Stimulated activated naive CD8-positive, alpha-beta T cell treated with anti-CD3 and anti-CD28 coated beads, Interleukin-15, amount 100 ng/mL, for 72 hours (primary cell): ENCODE measurements at regions not wholly inside any gene's neighbourhood (a gene's known extent, or its start where the extent isn't known, plus 50 kb on each side); places are given as distances from the start of the nearest gene placed in this dataset.

Source experiments
- ATAC-seq: fragments of 150-1000 bp; cut with Tn5 transposase; 2 replicates; pipeline ENCODE4 v1.10.0; 2021; ENCODE audit warnings: mild to moderate bottlenecking, moderate library complexity
- DNase-seq, 2 donors: peaks; one replicate each; pipeline ENCODE4 v3.0.0; 2021 to 2022
- H3K27ac Mint-ChIP-seq, 2 donors: one replicate each; pipeline ENCODE4 v1.8.0; 2022; ENCODE audit warnings: mild to moderate bottlenecking in 2 of 2, mixed read lengths in 2 of 2, moderate library complexity in 2 of 2
- H3K27me3 Mint-ChIP-seq: one replicate; pipeline ENCODE4 v1.8.0; 2022; ENCODE audit warnings: mixed read lengths
- H3K4me1 Mint-ChIP-seq: one replicate; pipeline ENCODE4 v1.8.0; 2022; ENCODE audit warnings: mild to moderate bottlenecking, mixed read lengths
- H3K4me3 Mint-ChIP-seq, 2 donors: one replicate each; pipeline ENCODE4 v1.8.0; 2022; ENCODE audit warnings: mild to moderate bottlenecking in 2 of 2, mixed read lengths in 2 of 2, moderate library complexity in 1 of 2
- H3K9me3 Mint-ChIP-seq, 2 donors: one replicate each; pipeline ENCODE4 v1.8.0; 2022; ENCODE audit warnings: mixed read lengths in 2 of 2

GRCh38 chr2:19846567-19846966, 55.2 kb downstream of the TTC32 start:
- Mint-ChIP-seq H3K27ac (no peak overlapping the region), H3K9me3 (no peaks in the 10 kb centered on the region)

GRCh38 chr2:19846030-19846429, 55.8 kb downstream of the TTC32 start:
- DNase-seq (no peak), ATAC-seq (no peak)
- Mint-ChIP-seq H3K27me3 (peaks cover 28% of the 10 kb centered on the region), H3K27ac (no peak overlapping the region), H3K9me3 (no peaks in the 10 kb centered on the region), H3K4me3 (no peak overlapping the region), H3K4me1 (no peaks in the 10 kb centered on the region)

More at GRCh38 chr2:19846567-19846966, 55.2 kb downstream of the TTC32 start:
- ATAC-seq (no peak), DNase-seq (no peak)
- Mint-ChIP-seq H3K4me3 (no peak overlapping the region), H3K27me3 (peaks cover 23% of the 10 kb centered on the region), H3K4me1 (no peaks in the 10 kb centered on the region)

- Mint-ChIP-seq H3K4me3 (no peak overlapping the region), H3K27me3 (peaks cover 29% of the 10 kb centered on the region), H3K4me1 (no peaks in the 10 kb centered on the region), H3K9me3 (no peaks in the 10 kb centered on the region), H3K27ac (no peak overlapping the region)
- no peak for ATAC-seq
- no peak for DNase-seq
Measured at GRCh38 chr2:19845323-19845920, 56.4 kb downstream of the TTC32 start.

- peaks cover 33% of the 10 kb centered on the region for H3K27me3 Mint-ChIP-seq
- H3K9me3 Mint-ChIP-seq, result peaks cover under 1 to 2% of the 10 kb centered on the region in 2 donors
Measured at GRCh38 chr2:19844750-19845149, 57.0 kb downstream of the TTC32 start.

GRCh38 chr2:19843992-19844515, 57.7 kb downstream of the TTC32 start:
- Mint-ChIP-seq H3K27ac (no peak overlapping the region), H3K9me3 (peaks cover 6 to 9% of the 10 kb centered on the region in 2 donors), H3K4me3 (no peak overlapping the region), H3K4me1 (peaks cover 11% of the 10 kb centered on the region), H3K27me3 (peaks cover 40% of the 10 kb centered on the region)
- ATAC-seq, result no peak
- DNase-seq, result no peak

More at GRCh38 chr2:19844750-19845149, 57.0 kb downstream of the TTC32 start:
- peaks cover 4% of the 10 kb centered on the region for H3K4me1 Mint-ChIP-seq
- H3K4me3 Mint-ChIP-seq, result no peak overlapping the region
- H3K27ac Mint-ChIP-seq, result peak overlapping the region in 1 of 2 donors; percentile 70
- no peak for ATAC-seq
- DNase-seq, result no peak

- ATAC-seq, result no peak
- peaks cover 60% of the 10 kb centered on the region for H3K27me3 Mint-ChIP-seq
Measured at GRCh38 chr2:19841918-19842693, 59.7 kb downstream of the TTC32 start.

GRCh38 chr2:19839438-19839837, 62.3 kb downstream of the TTC32 start:
- Mint-ChIP-seq H3K27ac (no peak overlapping the region), H3K9me3 (peaks cover 9 to 14% of the 10 kb centered on the region in 2 donors), H3K4me1 (peaks cover 12% of the 10 kb centered on the region), H3K4me3 (peak overlapping the region in 1 of 2 donors; percentile 27), H3K27me3 (peaks cover 62% of the 10 kb centered on the region)
- DNase-seq, result no peak
- ATAC-seq, result peak; percentile 67

More at GRCh38 chr2:19841918-19842693, 59.7 kb downstream of the TTC32 start:
- peak overlapping the region in 1 of 2 donors; percentile 89 for H3K27ac Mint-ChIP-seq
- no peak overlapping the region for H3K4me3 Mint-ChIP-seq
- no peak for DNase-seq
- peaks cover 12% of the 10 kb centered on the region for H3K4me1 Mint-ChIP-seq
- peaks cover 9 to 14% of the 10 kb centered on the region in 2 donors for H3K9me3 Mint-ChIP-seq

GRCh38 chr2:19838616-19839015, 63.2 kb downstream of the TTC32 start:
- Mint-ChIP-seq H3K27me3 (peaks cover 56% of the 10 kb centered on the region), H3K4me3 (no peak overlapping the region), H3K4me1 (peaks cover 12% of the 10 kb centered on the region), H3K27ac (no peak overlapping the region), H3K9me3 (peaks cover 9 to 14% of the 10 kb centered on the region in 2 donors)
- no peak for ATAC-seq
- no peak for DNase-seq

GRCh38 chr2:19837235-19837766, 64.5 kb downstream of the TTC32 start:
- H3K4me1 Mint-ChIP-seq, result peaks cover 12% of the 10 kb centered on the region
- no peak for DNase-seq
- H3K27me3 Mint-ChIP-seq, result peaks cover 55% of the 10 kb centered on the region
- peaks cover 9 to 14% of the 10 kb centered on the region in 2 donors for H3K9me3 Mint-ChIP-seq
- ATAC-seq, result no peak
- no peak overlapping the region for H3K4me3 Mint-ChIP-seq
- no peak overlapping the region for H3K27ac Mint-ChIP-seq

- DNase-seq, result no peak
- H3K4me1 Mint-ChIP-seq, result peaks cover 12% of the 10 kb centered on the region
- peak; percentile 5 for ATAC-seq
Measured at GRCh38 chr2:19835781-19836281, 66.0 kb downstream of the TTC32 start.

GRCh38 chr2:19833978-19834377, 67.8 kb downstream of the TTC32 start:
- Mint-ChIP-seq H3K9me3 (peaks cover 3 to 4% of the 10 kb centered on the region in 2 donors), H3K27ac (no peak overlapping the region)

More at GRCh38 chr2:19835781-19836281, 66.0 kb downstream of the TTC32 start:
- no peak overlapping the region for H3K27ac Mint-ChIP-seq
- H3K27me3 Mint-ChIP-seq, result peaks cover 43% of the 10 kb centered on the region
- peaks cover 9 to 14% of the 10 kb centered on the region in 2 donors for H3K9me3 Mint-ChIP-seq
- no peak overlapping the region for H3K4me3 Mint-ChIP-seq

GRCh38 chr2:19829672-19830071, 72.1 kb downstream of the TTC32 start:
- Mint-ChIP-seq H3K27me3 (peaks cover 28% of the 10 kb centered on the region), H3K4me1 (no peaks in the 10 kb centered on the region), H3K9me3 (no peaks in the 10 kb centered on the region), H3K27ac (no peak overlapping the region), H3K4me3 (no peak overlapping the region)
- no peak for DNase-seq
- no peak for ATAC-seq

More at GRCh38 chr2:19833978-19834377, 67.8 kb downstream of the TTC32 start:
- Mint-ChIP-seq H3K4me3 (no peak overlapping the region), H3K27me3 (peaks cover 30% of the 10 kb centered on the region), H3K4me1 (peaks cover under 1% of the 10 kb centered on the region)
- no peak for DNase-seq
- no peak for ATAC-seq

GRCh38 chr2:19826874-19827273, 74.9 kb downstream of the TTC32 start:
- no peak for DNase-seq
- ATAC-seq, result no peak
- H3K4me1 Mint-ChIP-seq, result no peaks in the 10 kb centered on the region
- peaks cover 43% of the 10 kb centered on the region for H3K27me3 Mint-ChIP-seq
- H3K4me3 Mint-ChIP-seq, result no peak overlapping the region
- no peak overlapping the region for H3K27ac Mint-ChIP-seq
- no peaks in the 10 kb centered on the region for H3K9me3 Mint-ChIP-seq

- Mint-ChIP-seq H3K4me3 (no peak overlapping the region), H3K27me3 (peaks cover 43% of the 10 kb centered on the region), H3K27ac (no peak overlapping the region), H3K4me1 (no peaks in the 10 kb centered on the region), H3K9me3 (no peaks in the 10 kb centered on the region)
- no peak for ATAC-seq
- no peak for DNase-seq
Measured at GRCh38 chr2:19823507-19823906, 78.3 kb downstream of the TTC32 start.

GRCh38 chr2:19819097-19820065, 82.4 kb downstream of the TTC32 start:
- Mint-ChIP-seq H3K4me3 (no peak overlapping the region), H3K27ac (no peak overlapping the region), H3K4me1 (no peaks in the 10 kb centered on the region), H3K27me3 (peaks cover 22% of the 10 kb centered on the region), H3K9me3 (no peaks in the 10 kb centered on the region)
- no peak for ATAC-seq
- no peak for DNase-seq
